GM18505 (cell line): ENCODE measurements at regions not wholly inside any gene's neighbourhood (a gene's known extent, or its start where the extent isn't known, plus 50 kb on each side); places are given as distances from the start of the nearest gene placed in this dataset.
A peak's percentile ranks its signal among the peaks of the same experiment; 100 is the strongest.
"Not testable (repeated sequence)": the region's sequence is repeated elsewhere in the genome, so short reads cannot be mapped to it uniquely, and the experiment has no call there.

Experiments used
- ATAC-seq: cut with Tn5 transposase; IDR thresholded peaks from one replicate; pipeline ENCODE4 v1.9.1; 2021; ENCODE audit not compliant: unreplicated experiment
- POLR2A ChIP-seq: IDR thresholded peaks from 4 replicates; pipeline ENCODE4 v1.6.1; 2011; ENCODE audit warnings: borderline replicate concordance; ENCODE audit not compliant: insufficient read depth, insufficient read length; ENCODE audit errors: extremely low read depth

- TF ChIP-seq POLR2A = no peak
Measured at GRCh38 chr6:94769197-94769596, 808.1 kb upstream of the MANEA start.

GRCh38 chr6:94751641-94752329, 825.5 kb upstream of the MANEA start:
- no peak for TF ChIP-seq POLR2A
- peak; percentile 99 for ATAC-seq

More at GRCh38 chr6:94769197-94769596, 808.1 kb upstream of the MANEA start:
- no peak for ATAC-seq

GRCh38 chr6:94736236-94736635, 841.1 kb upstream of the MANEA start:
- ATAC-seq = no peak
- TF ChIP-seq POLR2A = no peak

GRCh38 chr6:94735270-94735669, 842.1 kb upstream of the MANEA start:
- TF ChIP-seq POLR2A = no peak
- no peak for ATAC-seq

- no peak for TF ChIP-seq POLR2A
Measured at GRCh38 chr6:94734751-94735150, 842.6 kb upstream of the MANEA start.

GRCh38 chr6:94733066-94733465, 844.3 kb upstream of the MANEA start:
- no peak for ATAC-seq
- no peak for TF ChIP-seq POLR2A

More at GRCh38 chr6:94734751-94735150, 842.6 kb upstream of the MANEA start:
- no peak for ATAC-seq

- ATAC-seq = no peak
- TF ChIP-seq POLR2A = no peak
Measured at GRCh38 chr6:94727710-94728109, 849.6 kb upstream of the MANEA start.

GRCh38 chr6:94721459-94721858, 855.9 kb upstream of the MANEA start:
- ATAC-seq = no peak
- TF ChIP-seq POLR2A = no peak

- TF ChIP-seq POLR2A = no peak
- no peak for ATAC-seq
Measured at GRCh38 chr6:94713446-94713845, 863.9 kb upstream of the MANEA start.

- ATAC-seq = no peak
- TF ChIP-seq POLR2A = no peak
Measured at GRCh38 chr6:94698773-94699172, 878.6 kb upstream of the MANEA start.

- not testable (repeated sequence) for ATAC-seq
Measured at GRCh38 chr6:94687255-94687654, 890.1 kb upstream of the MANEA start.

- no peak for ATAC-seq
- no peak for TF ChIP-seq POLR2A
Measured at GRCh38 chr6:94683409-94683808, 893.9 kb upstream of the MANEA start.

GRCh38 chr6:94680669-94681212, 896.6 kb upstream of the MANEA start:
- no peak for ATAC-seq
- TF ChIP-seq POLR2A = no peak

GRCh38 chr6:94673251-94673650, 904.1 kb upstream of the MANEA start:
- no peak for TF ChIP-seq POLR2A
- no peak for ATAC-seq

- no peak for TF ChIP-seq POLR2A
- no peak for ATAC-seq
Measured at GRCh38 chr6:94670017-94670416, 907.3 kb upstream of the MANEA start.

- TF ChIP-seq POLR2A = no peak
- ATAC-seq = no peak
Measured at GRCh38 chr6:94668876-94669275, 908.5 kb upstream of the MANEA start.

- no peak for ATAC-seq
- no peak for TF ChIP-seq POLR2A
Measured at GRCh38 chr6:94658929-94659328, 918.4 kb upstream of the MANEA start.
